AG08396 (cell line): ENCODE measurements at regions not wholly inside any gene's neighbourhood (a gene's known extent, or its start where the extent isn't known, plus 50 kb on each side); places are given as distances from the start of the nearest gene placed in this dataset.

Experiments used
- DNase-seq: peaks from one replicate; pipeline ENCODE4 v3.0.0; 2012; ENCODE audit warnings: low spot score, mixed read lengths

- DNase-seq: no peak
These were observed 54.7 kb upstream of the SMARCA2 start for GRCh38 chr9:1960342-1961042.

DNA sequence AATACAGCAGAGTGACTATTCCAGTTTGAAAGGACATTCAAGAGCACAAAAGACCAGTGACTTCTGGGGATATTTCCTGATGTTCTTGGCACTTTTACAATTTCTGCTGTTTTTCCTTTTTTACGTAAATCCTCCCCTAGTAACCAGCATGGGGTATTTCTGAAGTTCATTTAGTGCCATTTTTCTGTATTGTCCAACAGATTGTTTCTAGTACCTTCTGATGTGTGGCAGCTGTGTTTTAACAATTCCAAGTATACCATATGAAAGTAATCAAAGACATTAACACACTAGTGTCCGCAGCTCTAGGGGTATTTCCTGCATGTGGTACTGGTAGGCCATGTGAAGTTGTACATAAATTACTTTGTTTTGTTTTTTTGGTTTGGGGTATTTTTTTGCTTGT is 53.0 kb upstream of the SMARCA2 start:
- DNase-seq: no peak

DNA sequence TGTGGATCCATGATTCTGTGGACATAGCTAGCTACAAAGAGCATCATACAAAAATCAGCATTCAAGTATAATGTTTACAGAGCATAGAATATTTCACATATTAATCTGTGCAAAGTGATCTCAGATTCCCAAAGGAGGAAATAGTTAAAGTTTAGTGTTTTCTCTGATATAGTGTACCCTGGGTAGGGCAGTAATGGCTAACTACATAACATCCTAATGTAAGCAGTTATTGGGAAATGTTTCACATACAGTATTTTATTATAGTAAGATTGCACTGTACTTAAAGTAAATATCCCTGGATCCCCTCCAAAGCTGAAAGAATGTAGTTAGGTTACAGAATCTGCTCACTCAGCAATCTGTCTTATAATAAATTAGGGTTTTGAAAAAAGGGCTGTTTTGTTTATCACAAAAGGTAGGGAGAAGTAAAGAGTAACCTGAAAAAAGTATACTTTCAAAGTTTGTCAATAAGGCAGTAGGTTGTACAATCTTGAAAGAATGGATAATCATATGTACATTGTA is 52.5 kb upstream of the SMARCA2 start:
- DNase-seq: no peak

DNA sequence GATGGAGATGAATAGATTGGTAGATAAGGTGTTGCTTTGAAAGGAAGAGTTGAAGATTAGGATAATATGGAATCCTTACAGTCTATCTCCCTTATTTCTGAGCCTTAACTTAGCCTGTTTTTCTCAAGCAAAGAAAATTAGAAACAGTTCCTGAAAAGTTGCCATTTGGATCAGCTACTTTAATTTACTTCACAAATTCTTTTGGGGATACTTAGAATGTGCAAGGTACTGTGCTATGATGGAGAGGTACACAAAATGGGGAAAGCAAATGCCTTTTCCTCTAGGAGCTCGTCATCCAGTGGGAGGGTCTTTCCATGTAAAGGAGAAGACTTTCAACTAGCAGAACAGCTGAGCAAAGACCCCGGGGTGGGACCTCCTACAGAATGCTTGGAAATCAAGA is 51.1 kb upstream of the SMARCA2 start:
- DNase-seq: no peak
